ENCODE measurements at regions not wholly inside any gene's neighbourhood (a gene's known extent, or its start where the extent isn't known, plus 50 kb on each side); places are given as distances from the start of the nearest gene placed in this dataset.

DNA sequence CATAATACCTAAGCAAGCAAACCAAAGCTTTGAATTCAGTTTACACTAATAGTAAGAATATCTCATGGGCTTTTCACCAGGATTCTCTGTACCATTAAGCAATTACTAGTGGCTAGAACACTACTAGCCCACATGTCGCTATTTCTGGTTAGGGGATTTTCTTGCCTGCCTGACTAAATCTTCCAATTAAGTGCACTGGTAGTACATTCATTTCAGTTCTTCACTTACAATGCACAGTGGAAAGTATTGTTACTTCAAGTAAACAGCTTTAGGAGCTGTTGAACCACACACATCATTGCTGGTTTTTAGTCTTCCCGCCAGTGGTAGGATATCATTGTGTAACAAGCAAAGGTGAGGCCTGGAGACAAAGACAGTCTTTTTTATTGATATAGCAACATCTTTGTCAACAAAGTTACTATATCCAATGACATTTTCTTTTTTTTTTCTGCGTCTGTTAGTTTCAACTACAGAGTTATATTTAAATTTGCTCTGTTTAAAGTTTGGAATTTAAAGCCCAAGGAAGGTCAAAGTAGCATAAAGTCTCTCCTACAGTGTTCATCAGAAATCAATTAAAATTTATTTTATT lies 826.8 kb upstream of the NR2F2 start:
- TF ChIP-seq ZNF274 (IDR thresholded peaks at IDR 0.05; ENCODE audit: low read depth, low read length), result no peak
- TF ChIP-seq YY1 (IDR thresholded peaks at IDR 0.05; ENCODE audit: insufficient read depth, insufficient read length), result no peak
